AG09319 (cell line): ENCODE measurements at regions not wholly inside any gene's neighbourhood (a gene's known extent, or its start where the extent isn't known, plus 50 kb on each side); places are given as distances from the start of the nearest gene placed in this dataset.

Experiments used
- DNase-seq: peaks from one replicate; pipeline ENCODE4 v3.0.0-alpha.2; 2010; ENCODE audit warnings: low read depth; ENCODE audit errors: extremely low read depth
- TF ChIP-seq, protein P1 (sequence below): IDR thresholded peaks from 2 replicates; pipeline ENCODE4 v1.5.1; 2011; ENCODE audit warnings: low read depth, mild to moderate bottlenecking, inconsistent platforms, low read length, moderate library complexity

DNA sequence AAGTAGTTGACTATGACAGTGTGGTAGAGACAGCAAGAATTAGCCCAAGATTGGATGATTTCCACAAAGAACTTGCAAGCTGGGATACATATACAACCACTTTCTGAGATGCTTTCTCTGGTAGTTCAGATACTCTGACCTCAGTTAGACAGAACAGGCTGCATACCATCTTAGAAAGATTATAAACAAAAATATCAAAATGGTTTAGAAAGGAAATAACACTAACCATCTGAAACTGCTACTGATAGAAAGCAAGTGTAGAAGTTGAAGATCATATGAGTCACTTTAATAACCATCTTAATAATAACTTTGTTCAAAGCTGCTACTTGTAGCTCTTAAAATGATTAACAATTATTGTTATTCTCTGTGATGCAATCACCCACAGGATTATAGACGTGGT is 255.4 kb upstream of the TTC29 start:
- TF ChIP-seq, protein P1, sequence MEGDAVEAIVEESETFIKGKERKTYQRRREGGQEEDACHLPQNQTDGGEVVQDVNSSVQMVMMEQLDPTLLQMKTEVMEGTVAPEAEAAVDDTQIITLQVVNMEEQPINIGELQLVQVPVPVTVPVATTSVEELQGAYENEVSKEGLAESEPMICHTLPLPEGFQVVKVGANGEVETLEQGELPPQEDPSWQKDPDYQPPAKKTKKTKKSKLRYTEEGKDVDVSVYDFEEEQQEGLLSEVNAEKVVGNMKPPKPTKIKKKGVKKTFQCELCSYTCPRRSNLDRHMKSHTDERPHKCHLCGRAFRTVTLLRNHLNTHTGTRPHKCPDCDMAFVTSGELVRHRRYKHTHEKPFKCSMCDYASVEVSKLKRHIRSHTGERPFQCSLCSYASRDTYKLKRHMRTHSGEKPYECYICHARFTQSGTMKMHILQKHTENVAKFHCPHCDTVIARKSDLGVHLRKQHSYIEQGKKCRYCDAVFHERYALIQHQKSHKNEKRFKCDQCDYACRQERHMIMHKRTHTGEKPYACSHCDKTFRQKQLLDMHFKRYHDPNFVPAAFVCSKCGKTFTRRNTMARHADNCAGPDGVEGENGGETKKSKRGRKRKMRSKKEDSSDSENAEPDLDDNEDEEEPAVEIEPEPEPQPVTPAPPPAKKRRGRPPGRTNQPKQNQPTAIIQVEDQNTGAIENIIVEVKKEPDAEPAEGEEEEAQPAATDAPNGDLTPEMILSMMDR, result no peak
- DNase-seq, result no peak

DNA sequence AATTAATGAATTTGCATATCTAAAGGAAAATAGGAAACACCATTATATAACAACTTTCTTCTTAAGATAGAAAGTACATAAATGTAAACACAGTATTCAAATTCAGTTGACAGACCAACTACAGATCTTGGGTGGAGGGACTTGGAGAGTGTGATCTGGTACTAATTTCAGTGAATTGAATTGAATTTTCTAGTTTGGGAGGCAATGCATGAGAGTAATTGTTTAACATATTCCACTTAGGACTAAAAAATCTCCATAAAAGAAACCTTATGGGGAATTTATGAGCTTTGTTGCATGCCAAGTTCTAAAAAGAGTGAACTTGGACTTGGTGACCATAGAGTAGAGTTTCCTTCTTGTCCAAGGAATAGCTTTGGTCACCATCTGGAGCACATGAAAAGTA is 261.1 kb upstream of the TTC29 start:
- TF ChIP-seq, protein P1, result no peak
- no peak for DNase-seq

DNA sequence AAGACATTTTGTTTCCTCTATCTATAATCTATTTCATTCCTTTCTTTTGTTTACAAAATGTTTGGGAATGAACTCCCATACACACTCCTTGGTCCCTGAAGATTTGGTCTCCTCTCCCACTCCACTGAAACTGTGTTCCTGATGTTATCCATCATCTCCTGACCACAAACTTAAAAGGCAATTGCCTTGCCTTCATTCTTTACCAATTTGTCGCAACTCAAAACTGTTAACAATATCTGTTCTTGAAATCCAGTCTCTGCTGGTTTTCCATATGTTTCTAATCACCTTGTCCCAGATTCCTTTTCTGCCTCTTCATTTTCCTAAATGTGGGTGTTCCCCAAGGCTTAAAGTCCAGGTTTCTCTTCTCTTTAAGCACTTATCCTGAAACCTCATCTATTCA is 262.2 kb upstream of the TTC29 start:
- TF ChIP-seq, protein P1, result no peak
- DNase-seq, result no peak

DNA sequence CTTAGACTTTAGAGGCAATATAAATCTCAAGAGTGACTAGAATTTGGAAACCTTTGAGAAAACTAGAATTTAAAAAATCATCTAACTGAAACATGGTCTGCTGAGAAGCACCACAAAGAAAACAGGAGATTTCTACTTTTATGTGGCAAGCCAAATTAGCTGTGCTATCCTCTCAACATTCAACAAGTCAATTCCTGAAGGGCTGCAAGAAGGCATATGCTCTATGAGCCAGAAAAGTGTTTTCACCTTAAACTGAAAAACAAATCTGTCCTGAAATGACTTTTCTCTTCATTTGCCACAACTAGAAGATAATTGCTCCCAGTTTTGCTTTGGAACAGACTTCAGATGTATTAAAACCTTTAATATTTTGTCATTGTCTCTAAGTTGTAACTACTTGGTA is 263.2 kb upstream of the EDNRA start:
- TF ChIP-seq, protein P1, result no peak
- DNase-seq, result no peak

DNA sequence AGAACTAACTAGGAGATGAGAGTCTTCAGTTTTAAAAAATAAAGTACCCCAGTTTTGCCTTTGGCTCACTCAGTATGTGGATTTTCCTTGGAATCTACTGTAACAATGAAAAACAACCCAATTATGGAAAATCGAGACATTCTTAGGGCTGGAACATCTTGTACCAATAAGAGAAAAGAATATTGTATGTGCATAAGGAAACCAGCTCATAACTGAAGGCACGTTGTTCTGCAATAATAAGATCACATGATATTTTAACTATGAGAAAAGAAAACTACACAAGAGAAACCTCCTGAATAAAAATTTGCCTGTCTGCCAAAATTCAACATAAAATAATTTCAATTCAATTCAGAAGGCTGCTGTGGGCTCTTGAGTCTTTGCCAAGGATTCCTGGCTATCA is 261.8 kb upstream of the EDNRA start:
- TF ChIP-seq, protein P1, result no peak

DNA sequence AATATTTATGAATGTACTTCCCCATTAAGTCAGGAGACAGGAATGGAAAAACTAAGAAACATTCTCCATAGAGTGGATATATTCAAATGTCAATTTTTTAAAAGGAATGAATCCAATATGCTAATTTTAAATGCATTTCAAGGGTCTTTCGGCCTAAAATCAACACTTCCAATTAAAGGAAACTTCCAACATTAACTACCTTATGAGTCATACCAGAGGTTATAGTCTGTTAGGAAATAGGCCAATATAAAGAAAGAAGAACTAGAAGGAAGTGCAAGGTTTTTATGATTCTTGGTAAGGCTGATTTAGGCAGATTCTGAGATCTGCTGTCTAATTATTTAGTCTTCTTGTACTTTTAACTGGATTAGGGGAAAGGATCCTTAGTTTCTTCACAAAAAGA is 260.1 kb upstream of the EDNRA start:
- TF ChIP-seq, protein P1, result no peak
- DNase-seq, result no peak

More for the DNA sequence above, 261.8 kb upstream of the EDNRA start:
- DNase-seq, result no peak

DNA sequence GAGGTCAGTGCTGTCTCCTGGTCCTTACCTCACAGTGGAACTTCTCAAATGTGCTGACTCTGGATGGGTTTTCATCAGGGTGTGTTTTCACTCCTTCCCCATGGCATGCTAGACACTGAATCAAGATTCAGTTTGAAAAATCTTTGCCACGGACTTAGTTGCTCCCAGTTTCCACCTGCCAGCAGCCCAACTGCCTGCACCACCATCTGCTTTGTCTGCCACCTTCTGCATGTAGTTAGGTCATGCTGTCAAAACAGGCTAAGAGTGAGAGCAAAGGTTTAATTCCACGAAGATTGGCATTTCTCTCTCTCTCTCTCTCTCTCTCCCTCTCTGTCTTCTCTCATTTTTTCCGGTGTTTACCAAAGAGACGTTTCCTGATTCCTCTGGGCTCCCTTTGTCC is 258.0 kb upstream of the EDNRA start:
- no peak for DNase-seq
- TF ChIP-seq, protein P1, result no peak

DNA sequence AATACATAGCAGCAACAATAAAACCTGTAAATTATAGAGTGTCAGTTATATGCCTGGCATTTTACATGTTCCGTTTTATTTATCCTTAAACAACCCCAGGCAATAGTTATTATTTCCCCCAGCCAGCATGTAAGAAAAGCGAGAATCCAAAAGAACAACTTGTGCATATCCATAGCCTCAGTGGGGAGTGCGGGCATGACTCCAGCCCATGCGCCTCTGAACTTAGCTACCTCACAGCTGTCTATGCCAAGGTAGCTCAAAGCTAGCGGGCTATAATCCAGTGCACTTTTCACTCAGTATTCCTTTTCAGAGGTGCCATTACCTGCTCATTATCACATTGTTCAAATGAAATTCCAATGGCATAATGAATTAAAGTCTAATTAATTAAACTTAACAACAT is 257.3 kb upstream of the EDNRA start:
- no peak for DNase-seq
- TF ChIP-seq, protein P1, result no peak
